H9 (cell line): ENCODE measurements at regions not wholly inside any gene's neighbourhood (a gene's known extent, or its start where the extent isn't known, plus 50 kb on each side); places are given as distances from the start of the nearest gene placed in this dataset.

Experiments
- DNase-seq: peaks from one replicate; pipeline ENCODE4 v3.0.0-alpha.2; 2017
- H2AFZ ChIP-seq: one replicate; pipeline ENCODE4 v1.6.1; 2013; ENCODE audit warnings: mild to moderate bottlenecking, low read length, control low read depth, moderate library complexity
- H2AK5ac ChIP-seq: 2 replicates; pipeline ENCODE4 v1.6.1; 2013; ENCODE audit warnings: low read length, control low read depth, mixed read lengths; ENCODE audit not compliant: insufficient read length
- H2BK120ac ChIP-seq: one replicate; pipeline ENCODE4 v1.6.1; 2013; ENCODE audit warnings: low read depth, mild to moderate bottlenecking, low read length, control low read depth, inconsistent platforms; ENCODE audit not compliant: poor library complexity, severe bottlenecking
- H2BK12ac ChIP-seq: 2 replicates; pipeline ENCODE4 v1.6.1; 2013; ENCODE audit warnings: low read length, control low read depth, mixed read lengths, low read depth; ENCODE audit not compliant: insufficient read length
- H2BK15ac ChIP-seq: 2 replicates; pipeline ENCODE4 v1.6.1; 2013; ENCODE audit warnings: low read depth, low read length, control low read depth
- H2BK20ac ChIP-seq: one replicate; pipeline ENCODE4 v1.6.1; 2013; ENCODE audit warnings: low read depth, mild to moderate bottlenecking, low read length, control low read depth, inconsistent platforms; ENCODE audit not compliant: poor library complexity, severe bottlenecking
- H2BK5ac ChIP-seq: 2 replicates; pipeline ENCODE4 v1.6.1; 2013; ENCODE audit warnings: low read length, control low read depth, mixed read lengths; ENCODE audit not compliant: insufficient read length
- H3K14ac ChIP-seq: 2 replicates; pipeline ENCODE4 v1.6.1; 2013; ENCODE audit warnings: low read length, control low read depth; ENCODE audit not compliant: insufficient read depth
- H3K18ac ChIP-seq: 2 replicates; pipeline ENCODE4 v1.6.1; 2013; ENCODE audit warnings: low read depth, mild to moderate bottlenecking, mixed read lengths, low read length, control low read depth; ENCODE audit not compliant: insufficient read length
- H3K23ac ChIP-seq: 2 replicates; pipeline ENCODE4 v1.6.1; 2013; ENCODE audit warnings: low read length, control low read depth, mixed read lengths, low read depth; ENCODE audit not compliant: insufficient read length
- H3K23me2 ChIP-seq: 2 replicates; pipeline ENCODE4 v1.6.1; 2013; ENCODE audit warnings: low read depth, mild to moderate bottlenecking, mixed read lengths, low read length, control low read depth; ENCODE audit not compliant: insufficient read length, poor library complexity, severe bottlenecking
- H3K27ac ChIP-seq: 2 replicates; pipeline ENCODE4 v1.5.1; 2013; ENCODE audit warnings: low read length, control low read depth, mixed read lengths, low read depth; ENCODE audit not compliant: insufficient read length
- H3K27me3 ChIP-seq: 2 replicates; pipeline ENCODE4 v1.6.1; 2013; ENCODE audit warnings: low read length, control low read depth, inconsistent platforms; ENCODE audit not compliant: insufficient read depth
- H3K4ac ChIP-seq: 2 replicates; pipeline ENCODE4 v1.6.1; 2013; ENCODE audit warnings: low read depth, mild to moderate bottlenecking, control low read depth, inconsistent platforms, low read length, moderate library complexity
- H3K4me1 ChIP-seq: 2 replicates; pipeline ENCODE4 v1.6.1; 2013; ENCODE audit warnings: low read length, control low read depth, inconsistent platforms; ENCODE audit not compliant: insufficient read depth
- H3K4me2 ChIP-seq: 2 replicates; pipeline ENCODE4 v1.6.1; 2013; ENCODE audit warnings: low read length, control low read depth, mixed read lengths; ENCODE audit not compliant: insufficient read length, insufficient read depth
- H3K56ac ChIP-seq: 2 replicates; pipeline ENCODE4 v1.6.1; 2013; ENCODE audit warnings: low read depth, mild to moderate bottlenecking, mixed read lengths, low read length, control low read depth; ENCODE audit not compliant: insufficient read length
- H3K79me1 ChIP-seq: 2 replicates; pipeline ENCODE4 v1.6.1; 2013; ENCODE audit warnings: low read depth, mild to moderate bottlenecking, moderate library complexity, low read length, control low read depth, inconsistent platforms; ENCODE audit not compliant: insufficient read depth, poor library complexity, severe bottlenecking
- H3K79me2 ChIP-seq: 2 replicates; pipeline ENCODE4 v1.6.1; 2013; ENCODE audit warnings: low read length, control low read depth, inconsistent platforms; ENCODE audit not compliant: insufficient read depth
- H3K9ac ChIP-seq: 2 replicates; pipeline ENCODE4 v1.6.1; 2013; ENCODE audit warnings: low read length, control low read depth, mixed read lengths; ENCODE audit not compliant: insufficient read length; ENCODE audit errors: extremely low read depth
- H3K9me3 ChIP-seq: one replicate; pipeline ENCODE4 v1.6.1; 2013; ENCODE audit warnings: low read depth, low read length, inconsistent platforms; ENCODE audit not compliant: control insufficient read depth
- H3T11ph ChIP-seq: one replicate; pipeline ENCODE4 v1.6.1; 2013; ENCODE audit warnings: mild to moderate bottlenecking, low read length, control low read depth, inconsistent platforms
- H4K20me1 ChIP-seq: one replicate; pipeline ENCODE4 v1.6.1; 2013; ENCODE audit not compliant: control insufficient read depth, insufficient read length, insufficient read depth
- H4K5ac ChIP-seq: 2 replicates; pipeline ENCODE4 v1.6.1; 2013; ENCODE audit warnings: low read depth, mild to moderate bottlenecking, mixed read lengths, low read length, control low read depth; ENCODE audit not compliant: insufficient read length
- H4K8ac ChIP-seq: replicated peaks from 2 replicates; pipeline ENCODE4 v1.6.1; 2013; ENCODE audit warnings: low read length, control low read depth, mixed read lengths, low read depth; ENCODE audit not compliant: insufficient read length
- H4K91ac ChIP-seq: 2 replicates; pipeline ENCODE4 v1.6.1; 2013; ENCODE audit warnings: low read depth, mild to moderate bottlenecking, moderate library complexity, mixed read lengths, low read length, control low read depth; ENCODE audit not compliant: insufficient read length
- H3K27ac Mint-ChIP-seq, 3 experiments: 2 replicates in 2 of 3; 3 replicates in 1 of 3; pipeline ENCODE4 v1.8.0; 2020 to 2021; ENCODE audit warnings: mixed read lengths in 3 of 3, mild to moderate bottlenecking in 1 of 3, moderate library complexity in 1 of 3
- H3K27me3 Mint-ChIP-seq: 2 replicates; pipeline ENCODE4 v1.8.0; 2021; ENCODE audit warnings: low read depth, mild to moderate bottlenecking, moderate library complexity, mixed read lengths
- H3K36me3 Mint-ChIP-seq, 3 experiments: 2 replicates in 2 of 3; 3 replicates in 1 of 3; pipeline ENCODE4 v1.8.0; 2020 to 2021; ENCODE audit warnings: low read depth in 3 of 3, mixed read lengths in 3 of 3; ENCODE audit not compliant: insufficient read depth in 1 of 3
- H3K4me1 Mint-ChIP-seq, 2 experiments: 2 replicates each; pipeline ENCODE4 v1.8.0; 2020; ENCODE audit warnings: mixed read lengths in 2 of 2
- H3K4me3 Mint-ChIP-seq, 2 experiments: 2 replicates in 1 of 2; 3 replicates in 1 of 2; pipeline ENCODE4 v1.8.0; 2020 to 2021; ENCODE audit warnings: mild to moderate bottlenecking in 2 of 2, mixed read lengths in 2 of 2, moderate library complexity in 1 of 2
- H3K9me3 Mint-ChIP-seq, 2 experiments: 2 replicates in 1 of 2; 3 replicates in 1 of 2; pipeline ENCODE4 v1.8.0; 2020; ENCODE audit warnings: mild to moderate bottlenecking in 2 of 2, mixed read lengths in 2 of 2, moderate library complexity in 1 of 2
- CTCF ChIP-seq: fragments of 200-600 bp; sonication (generic); conservative IDR thresholded peaks from 3 replicates; pipeline ENCODE4 v1.8.0; 2021; ENCODE audit warnings: antibody characterized with exemption, mild to moderate bottlenecking
- WGBS: extraction: QIAGEN DNeasy Blood & Tissue Kit; methylation state at CpG from one replicate; pipeline ENCODE4 v1.1.7; 2013; ENCODE audit warnings: missing lambda C conversion rate, low lambda C conversion rate, mixed read lengths; ENCODE audit not compliant: insufficient read length; ENCODE audit errors: extremely low coverage; 5-methylcytosine and 5-hydroxymethylcytosine counted together

DNA sequence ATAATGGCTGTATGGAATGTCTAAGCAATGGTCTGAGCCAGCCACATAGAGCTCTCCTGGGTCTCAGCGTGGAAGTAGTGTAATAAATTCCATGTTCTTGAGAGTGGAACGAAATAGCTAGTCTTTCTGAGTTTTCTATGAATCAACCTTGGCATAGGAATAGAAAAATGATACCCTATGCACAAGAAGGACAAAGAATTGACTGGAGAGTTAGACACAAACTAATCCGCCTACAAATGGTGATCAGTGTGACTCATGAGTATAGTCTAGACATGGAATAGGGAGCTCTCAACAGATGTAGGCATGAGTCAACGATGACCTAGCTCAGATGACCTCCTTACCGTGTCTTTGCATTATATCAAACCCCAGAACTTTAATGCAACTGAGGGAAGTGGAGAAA lies 256.8 kb upstream of the GRIN3A start:
- H2BK12ac ChIP-seq, result no peak overlapping the region
- H3K4me1 Mint-ChIP-seq, result peaks cover 3 to 4% of the 10 kb centered on the region in 2 experiments; a peak in 2 of 4 replicates
- no peak overlapping the region for H3K4me3 Mint-ChIP-seq
- H3K14ac ChIP-seq, result no peak overlapping the region
- DNase-seq, result no peak
- no peak overlapping the region for H3K23ac ChIP-seq
- no peak overlapping the region for H2BK20ac ChIP-seq
- no peak overlapping the region for H2AFZ ChIP-seq
- H4K20me1 ChIP-seq, result no peaks in the 10 kb centered on the region
- H3K9ac ChIP-seq, result no peak overlapping the region
- no peak overlapping the region for H3K4ac ChIP-seq
- H3K9me3 Mint-ChIP-seq, result no peaks in the 10 kb centered on the region
- H3K79me2 ChIP-seq, result no peaks in the 10 kb centered on the region
- H3T11ph ChIP-seq, result no peak overlapping the region
- H3K9me3 ChIP-seq, result no peaks in the 10 kb centered on the region
- H4K8ac ChIP-seq, result no peak overlapping the region
- H2BK120ac ChIP-seq, result no peak overlapping the region
- no CpG with 5 or more reads among the region's 5 CpGs for WGBS
- no peak overlapping the region for H2BK5ac ChIP-seq
- no peak overlapping the region for H3K27ac Mint-ChIP-seq
- no peak overlapping the region for H2BK15ac ChIP-seq
- H3K79me1 ChIP-seq, result no peaks in the 10 kb centered on the region
- no peak overlapping the region for H3K18ac ChIP-seq
- H3K36me3 Mint-ChIP-seq, result no peaks in the 10 kb centered on the region
- H4K5ac ChIP-seq, result no peak overlapping the region
- no peaks in the 10 kb centered on the region for H3K27me3 ChIP-seq
- H3K4me2 ChIP-seq, result no peak overlapping the region
- TF ChIP-seq CTCF, result no peak
- H2AK5ac ChIP-seq, result no peak overlapping the region
- no peak overlapping the region for H3K56ac ChIP-seq
- no peaks in the 10 kb centered on the region for H3K4me1 ChIP-seq
- no peak overlapping the region for H3K27ac ChIP-seq
- no peaks in the 10 kb centered on the region for H3K23me2 ChIP-seq
- no peak overlapping the region for H4K91ac ChIP-seq
- H3K27me3 Mint-ChIP-seq, result no peaks in the 10 kb centered on the region; the same call in 1 of the 2 replicates
